A673 (cell line): ENCODE measurements at regions not wholly inside any gene's neighbourhood (a gene's known extent, or its start where the extent isn't known, plus 50 kb on each side); places are given as distances from the start of the nearest gene placed in this dataset.

Experiments
- BruUV-seq: library from RNA; stranded (reverse); fragments of 400-500 nt; replicated peaks from 2 replicates; lab custom pipeline; 2021; lab: Mats Ljungman, UMichigan
- CTCF ChIA-PET: fragments of 300-600 bp; sonication (Branson Sonifier 250); formaldehyde crosslinking; loops from one replicate; lab custom pipeline; 2022; ENCODE audit warnings: antibody characterized with exemption; lab: Charles Lee
- POLR2A ChIA-PET: fragments of 300-600 bp; sonication (Branson Sonifier 250); formaldehyde crosslinking; loops from one replicate; lab custom pipeline; 2022; ENCODE audit warnings: antibody characterized with exemption; ENCODE audit not compliant: low non-redundant PET; lab: Charles Lee
- DNase-seq: peaks from one replicate; pipeline ENCODE4 v3.0.0-alpha.2; 2015; ENCODE audit warnings: low spot score
- H3K27ac ChIP-seq: fragments of 200-600 bp; sonication (generic); 2 replicates; pipeline ENCODE4 v1.5.1; 2016; ENCODE audit warnings: mixed run types, low read depth, mild to moderate bottlenecking, mixed read lengths, antibody characterized with exemption, low read length; ENCODE audit not compliant: poor library complexity, severe bottlenecking
- H3K27me3 ChIP-seq: fragments of 200-600 bp; sonication (generic); replicated peaks from 2 replicates; pipeline ENCODE4 v1.6.1; 2017; ENCODE audit warnings: mixed run types, low read depth, mild to moderate bottlenecking, mixed read lengths, antibody characterized with exemption, low read length; ENCODE audit not compliant: insufficient read depth, poor library complexity
- H3K36me3 ChIP-seq: fragments of 200-600 bp; sonication (generic); 2 replicates; pipeline ENCODE4 v1.6.1; 2016; ENCODE audit warnings: mixed run types, mild to moderate bottlenecking, mixed read lengths, antibody characterized with exemption, low read length; ENCODE audit not compliant: insufficient read depth, poor library complexity, severe bottlenecking
- H3K4me1 ChIP-seq: fragments of 200-600 bp; sonication (generic); 2 replicates; pipeline ENCODE4 v1.6.1; 2017; ENCODE audit warnings: mixed run types, mild to moderate bottlenecking, mixed read lengths, antibody characterized with exemption, low read length; ENCODE audit not compliant: insufficient read depth, poor library complexity, severe bottlenecking
- H3K4me3 ChIP-seq: fragments of 200-600 bp; sonication (generic); 2 replicates; pipeline ENCODE4 v1.5.1; 2016; ENCODE audit warnings: low read depth, mixed run types, mild to moderate bottlenecking, mixed read lengths, low read length; ENCODE audit not compliant: poor library complexity, severe bottlenecking
- H3K9me3 ChIP-seq: fragments of 200-600 bp; sonication (generic); 2 replicates; pipeline ENCODE4 v1.6.1; 2016; ENCODE audit warnings: mixed run types, low read depth, mild to moderate bottlenecking, mixed read lengths, antibody characterized with exemption, low read length; ENCODE audit not compliant: poor library complexity, severe bottlenecking
- EZH2 ChIP-seq: fragments of 200-600 bp; sonication (generic); IDR thresholded peaks from 2 replicates; pipeline ENCODE4 v1.6.1; 2017; ENCODE audit warnings: borderline replicate concordance, low read depth, mild to moderate bottlenecking, mixed read lengths, antibody characterized with exemption, low read length; ENCODE audit not compliant: poor library complexity, severe bottlenecking
- intact Hi-C: fragments of 100-400 bp; cut with micrococcal nuclease; formaldehyde crosslinking; loops from one replicate; pipeline ENCODE4 v1.10.0; 2022; ENCODE audit not compliant: unreplicated experiment
- TF ChIP-seq, protein P1 (sequence below): fragments of 300-800, 200-600 bp; sonication (generic); conservative IDR thresholded peaks from 2 replicates; pipeline ENCODE4 v1.5.1; 2017; ENCODE audit warnings: low read depth, mild to moderate bottlenecking, antibody characterized with exemption, low read length, moderate library complexity, mixed read lengths

- DNase-seq = no peak
- H3K4me3 ChIP-seq = no peak overlapping the region
- no peaks in the 10 kb centered on the region for H3K27me3 ChIP-seq
- ChIA-PET CTCF (no interaction called here), POLR2A (interaction anchor here (0.8 kb wide), 1 partner anchor 14 kb away, joined by 3 read pairs; no protein-coding TSS in a partner anchor)
- BruUV-seq = no TSS peak
- H3K9me3 ChIP-seq = no peaks in the 10 kb centered on the region
- H3K36me3 ChIP-seq = no peaks in the 10 kb centered on the region
- TF ChIP-seq EZH2 = no peak
- TF ChIP-seq, protein P1, sequence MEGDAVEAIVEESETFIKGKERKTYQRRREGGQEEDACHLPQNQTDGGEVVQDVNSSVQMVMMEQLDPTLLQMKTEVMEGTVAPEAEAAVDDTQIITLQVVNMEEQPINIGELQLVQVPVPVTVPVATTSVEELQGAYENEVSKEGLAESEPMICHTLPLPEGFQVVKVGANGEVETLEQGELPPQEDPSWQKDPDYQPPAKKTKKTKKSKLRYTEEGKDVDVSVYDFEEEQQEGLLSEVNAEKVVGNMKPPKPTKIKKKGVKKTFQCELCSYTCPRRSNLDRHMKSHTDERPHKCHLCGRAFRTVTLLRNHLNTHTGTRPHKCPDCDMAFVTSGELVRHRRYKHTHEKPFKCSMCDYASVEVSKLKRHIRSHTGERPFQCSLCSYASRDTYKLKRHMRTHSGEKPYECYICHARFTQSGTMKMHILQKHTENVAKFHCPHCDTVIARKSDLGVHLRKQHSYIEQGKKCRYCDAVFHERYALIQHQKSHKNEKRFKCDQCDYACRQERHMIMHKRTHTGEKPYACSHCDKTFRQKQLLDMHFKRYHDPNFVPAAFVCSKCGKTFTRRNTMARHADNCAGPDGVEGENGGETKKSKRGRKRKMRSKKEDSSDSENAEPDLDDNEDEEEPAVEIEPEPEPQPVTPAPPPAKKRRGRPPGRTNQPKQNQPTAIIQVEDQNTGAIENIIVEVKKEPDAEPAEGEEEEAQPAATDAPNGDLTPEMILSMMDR = no peak
- H3K4me1 ChIP-seq = peaks cover 4% of the 10 kb centered on the region
- H3K27ac ChIP-seq = no peak overlapping the region
- intact Hi-C loops = no loop called here
Observed at GRCh38 chr5:29994519-29994918, 1199.0 kb upstream of the CDH6 start.

DNA sequence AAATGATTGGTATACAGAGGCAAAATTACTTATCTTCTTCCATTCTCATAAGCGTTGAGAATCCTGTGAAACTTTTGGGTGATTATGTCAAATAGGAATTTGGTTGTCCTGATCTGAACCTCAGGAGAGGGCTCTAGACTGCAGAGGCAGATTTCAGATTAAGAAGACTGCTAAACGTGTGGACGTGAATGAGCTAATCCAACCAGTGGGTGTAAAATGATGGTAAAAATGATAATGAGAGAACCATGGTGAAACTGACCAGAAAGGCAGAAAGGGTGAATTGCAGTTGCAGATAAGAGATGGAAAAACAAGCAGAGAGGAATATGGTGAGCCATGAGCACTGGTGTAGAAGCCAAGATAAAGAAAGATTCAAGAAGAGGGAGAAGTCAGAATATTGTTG is 1200.2 kb upstream of the CDH6 start:
- intact Hi-C loops = no loop called here
- peaks cover 4% of the 10 kb centered on the region for H3K4me1 ChIP-seq
- H3K4me3 ChIP-seq = no peak overlapping the region
- no peak for DNase-seq
- no peaks in the 10 kb centered on the region for H3K36me3 ChIP-seq
- ChIA-PET CTCF (no interaction called here), POLR2A (no interaction called here)
- no peak for TF ChIP-seq EZH2
- TF ChIP-seq, protein P1 = no peak
- no peaks in the 10 kb centered on the region for H3K9me3 ChIP-seq
- no TSS peak for BruUV-seq
- H3K27me3 ChIP-seq = no peaks in the 10 kb centered on the region
- no peak overlapping the region for H3K27ac ChIP-seq

- no peak for TF ChIP-seq EZH2
- TF ChIP-seq, protein P1 = no peak
- Histone ChIP-seq H3K27me3 (no peaks in the 10 kb centered on the region), H3K4me3 (no peak overlapping the region), H3K9me3 (no peaks in the 10 kb centered on the region), H3K36me3 (no peaks in the 10 kb centered on the region), H3K4me1 (peaks cover 4% of the 10 kb centered on the region), H3K27ac (no peak overlapping the region)
- DNase-seq = no peak
- intact Hi-C loops = no loop called here
- POLR2A ChIA-PET = no interaction called here
- CTCF ChIA-PET = no interaction called here
- no TSS peak for BruUV-seq
Observed at GRCh38 chr5:29992248-29992647, 1201.2 kb upstream of the CDH6 start.
